Left colon (tissue), 2 donors: ENCODE measurements at regions not wholly inside any gene's neighbourhood (a gene's known extent, or its start where the extent isn't known, plus 50 kb on each side); places are given as distances from the start of the nearest gene placed in this dataset.

ENCODE experiments used
- ATAC-seq: fragments of 200-7000 bp; cut with Tn5 transposase; one replicate; pipeline ENCODE4 v1.9.1; 2020; ENCODE audit warnings: mild to moderate bottlenecking, moderate library complexity
- DNase-seq, 2 donors: peaks; one replicate each; pipeline ENCODE4 v3.0.0-alpha.2; 2020
- intact Hi-C, 2 donors: fragments of 100-400 bp; cut with DNase I in 1 of 2; cut with micrococcal nuclease in 1 of 2; formaldehyde crosslinking; loops; one replicate each; pipeline versions ENCODE4 v1.11.2 to v1.14.0; 2022; cut with DNase I, micrococcal nuclease
- donor health status: DM: no; HTN: no; CAD: no.
- donor health status: DM: yes; HTN: yes; CAD: no.

DNA sequence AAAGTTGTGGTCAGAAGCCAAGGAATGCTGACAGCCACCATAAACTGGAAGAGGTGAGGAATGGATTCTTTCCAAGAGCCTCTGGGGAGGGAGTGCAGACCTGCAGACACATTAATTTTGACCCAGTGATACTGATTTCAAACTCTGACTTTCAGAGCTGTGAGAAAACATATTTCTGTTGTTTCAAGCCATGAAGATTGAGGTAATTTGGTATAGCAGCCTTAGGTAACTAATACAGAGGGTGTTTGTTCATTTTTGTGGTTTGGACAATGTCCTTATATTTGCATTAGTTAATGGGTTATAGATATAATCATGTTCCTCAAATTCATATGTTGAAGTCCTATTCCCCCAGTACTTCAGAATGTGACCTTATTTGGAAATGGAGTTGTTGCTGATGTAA, 85.4 kb upstream of the GTSF1L start:
- intact Hi-C loops, result no loop called here
- DNase-seq, result no peak
- no peak for ATAC-seq

GRCh38 chr20:43809206-43809819, 82.5 kb upstream of the GTSF1L start:
- intact Hi-C loops, result no loop called here
- no peak for DNase-seq
- ATAC-seq, result no peak

- DNase-seq, result no peak
- ATAC-seq, result no peak
- intact Hi-C loops, result no loop called here
Observed at GRCh38 chr20:43804781-43805180, 78.0 kb upstream of the GTSF1L start.

DNA sequence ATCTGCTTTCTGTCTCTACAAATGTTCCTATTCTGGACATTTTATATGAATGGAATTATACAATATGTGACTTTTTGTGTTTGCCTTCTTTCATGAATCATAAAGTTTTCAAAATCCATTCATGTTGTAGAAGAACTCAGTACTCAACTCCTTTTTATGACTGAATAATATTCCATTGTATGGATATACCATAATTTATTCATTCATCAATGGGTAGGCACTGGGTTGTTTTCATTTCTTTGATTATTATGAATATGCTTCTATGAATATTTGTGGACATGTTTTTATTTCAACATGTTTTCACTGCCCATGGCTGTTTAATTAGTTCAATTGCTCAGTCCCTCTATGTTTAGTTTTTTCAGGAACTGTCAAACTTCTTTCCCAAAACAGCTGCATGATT, 76.5 kb upstream of the GTSF1L start:
- DNase-seq (no peak), ATAC-seq (no peak)
- intact Hi-C loops, result no loop called here

DNA sequence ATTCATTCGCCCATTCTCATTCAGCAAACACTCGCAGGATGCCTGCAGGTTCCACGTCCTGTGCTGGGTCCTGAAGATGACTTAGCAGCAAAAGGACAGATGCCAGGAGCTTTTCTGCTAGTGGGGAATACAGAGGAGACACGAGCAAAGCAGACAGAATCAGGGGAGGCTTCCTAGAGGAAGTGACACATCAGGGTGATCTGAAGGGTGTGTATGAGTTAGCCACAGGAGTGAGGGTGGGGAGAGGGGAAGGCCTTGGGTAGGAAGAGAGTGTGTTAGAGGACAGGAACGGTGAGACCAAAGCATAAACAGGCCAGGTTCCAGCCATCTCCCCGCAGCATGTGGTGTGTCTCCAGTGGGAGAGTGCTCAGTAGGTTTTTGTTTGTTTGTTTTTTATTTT, 73.4 kb upstream of the GTSF1L start:
- ATAC-seq (no peak), DNase-seq (no peak)
- intact Hi-C loops, result no loop called here

GRCh38 chr20:43799741-43800140, 72.9 kb upstream of the GTSF1L start:
- DNase-seq, result no peak
- intact Hi-C loops, result no loop called here
- no peak for ATAC-seq

- intact Hi-C loops, result no loop called here
- ATAC-seq (no peak), DNase-seq (no peak)
Observed at GRCh38 chr20:43799150-43799711, 72.4 kb upstream of the GTSF1L start.

DNA sequence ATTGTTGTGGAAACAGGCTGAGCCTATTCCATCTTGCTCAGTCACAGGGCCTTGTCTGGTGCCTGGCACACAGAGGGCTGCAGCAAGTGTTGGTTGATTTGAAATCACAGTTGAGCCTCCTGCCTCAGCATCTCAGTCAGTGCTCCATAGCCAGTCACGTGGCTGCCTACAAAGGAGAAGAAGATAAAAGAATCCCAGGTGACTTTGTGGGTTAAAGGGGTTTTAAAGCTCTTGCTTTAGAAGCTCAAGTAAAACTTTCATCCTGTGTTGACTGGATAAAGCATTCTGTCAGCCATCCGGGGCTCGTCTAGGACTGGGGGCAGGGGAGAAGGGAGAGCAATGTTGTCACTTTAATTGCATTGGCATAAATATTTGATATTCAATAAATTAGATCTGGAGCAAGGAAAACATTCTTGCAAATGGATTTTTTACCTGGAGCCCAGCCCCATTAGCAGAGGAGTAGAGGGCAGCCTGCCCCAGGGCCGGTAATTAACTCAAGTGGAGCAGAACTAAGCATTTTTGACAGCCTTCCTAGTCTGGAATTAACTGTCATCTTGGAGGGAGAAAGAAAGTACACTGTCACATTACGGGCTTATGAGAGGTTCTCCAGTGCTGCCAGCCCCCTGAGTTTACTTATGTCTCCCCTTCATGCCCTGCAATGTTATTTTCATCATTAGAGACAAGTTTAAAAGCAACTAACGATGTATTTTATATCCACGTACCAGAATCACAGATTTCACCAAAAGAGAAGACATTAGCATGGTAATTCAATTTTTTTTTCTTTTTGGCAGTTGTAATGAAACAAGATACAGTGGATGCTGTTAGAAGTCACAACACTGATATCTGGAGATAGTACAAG, 71.7 kb upstream of the GTSF1L start:
- intact Hi-C loops, result no loop called here
- no peak for ATAC-seq
- DNase-seq, result no peak

DNA sequence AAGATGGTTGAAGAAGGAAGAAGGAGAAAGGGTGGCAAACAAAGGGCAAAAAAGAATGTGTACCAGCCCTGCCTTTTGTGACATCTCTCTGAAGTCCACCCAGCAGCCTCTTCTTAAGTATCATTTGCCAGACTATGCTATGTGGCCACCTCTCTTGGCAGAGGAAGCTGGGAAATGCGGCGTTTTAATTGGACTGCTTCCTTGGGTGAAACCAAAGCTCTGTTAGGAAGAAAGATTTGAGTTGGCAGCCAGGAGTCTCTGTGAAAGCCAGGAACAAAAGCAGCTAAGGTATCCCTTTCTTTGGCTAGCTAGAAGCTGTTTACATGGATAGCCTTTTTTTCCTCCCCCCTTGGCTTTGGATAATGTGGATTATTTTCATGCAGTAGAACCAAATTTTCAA, 67.5 kb upstream of the GTSF1L start:
- intact Hi-C loops, result no loop called here
- no peak for ATAC-seq

GRCh38 chr20:43789593-43789992, 62.8 kb upstream of the GTSF1L start:
- ATAC-seq, result no peak
- intact Hi-C loops, result no loop called here
- DNase-seq, result no peak

More for the DNA sequence above, 67.5 kb upstream of the GTSF1L start:
- no peak for DNase-seq

DNA sequence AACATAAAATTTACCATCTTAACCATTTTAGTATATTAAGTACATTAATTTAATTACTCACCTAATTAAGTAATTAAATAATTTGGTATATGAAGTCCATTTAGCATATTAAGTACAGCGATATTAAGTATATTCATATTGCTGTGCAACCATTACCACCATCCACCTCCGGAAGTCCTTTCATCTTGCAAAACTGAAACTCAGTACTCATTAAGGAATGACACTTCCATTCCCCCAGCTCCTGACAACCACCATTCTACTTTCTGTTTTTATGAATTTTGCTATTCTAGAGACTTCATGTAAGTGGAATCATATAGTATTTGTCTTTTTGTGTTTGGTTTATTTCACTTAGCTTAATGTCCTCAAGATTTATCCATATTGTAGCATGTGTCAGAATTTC, 61.1 kb upstream of the GTSF1L start:
- DNase-seq, result no peak
- intact Hi-C loops, result no loop called here
- no peak for ATAC-seq

DNA sequence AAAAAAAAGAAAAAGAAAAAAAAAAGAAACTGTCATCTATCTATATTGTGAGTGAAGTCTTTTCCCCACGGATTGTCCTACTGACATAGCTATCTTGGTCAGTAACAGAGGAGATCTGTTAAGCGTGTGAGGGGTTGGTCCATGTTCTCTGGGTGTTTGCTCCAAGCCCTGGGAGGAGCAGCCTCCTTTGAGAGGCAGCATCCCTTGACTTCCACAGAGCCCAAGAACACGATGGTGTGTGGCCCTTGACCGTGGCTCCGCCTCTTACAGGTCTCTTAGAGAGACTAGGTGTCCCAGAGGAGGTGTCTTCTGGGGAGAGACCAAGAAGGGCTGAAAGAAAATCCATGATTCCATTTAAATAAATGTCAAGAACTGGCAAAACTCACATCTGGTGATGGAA, 60.1 kb upstream of the GTSF1L start:
- no peak for ATAC-seq
- intact Hi-C loops, result no loop called here
- no peak for DNase-seq

- ATAC-seq (no peak), DNase-seq (no peak)
- intact Hi-C loops, result no loop called here
Observed at GRCh38 chr20:43781215-43781614, 54.4 kb upstream of the GTSF1L start.

DNA sequence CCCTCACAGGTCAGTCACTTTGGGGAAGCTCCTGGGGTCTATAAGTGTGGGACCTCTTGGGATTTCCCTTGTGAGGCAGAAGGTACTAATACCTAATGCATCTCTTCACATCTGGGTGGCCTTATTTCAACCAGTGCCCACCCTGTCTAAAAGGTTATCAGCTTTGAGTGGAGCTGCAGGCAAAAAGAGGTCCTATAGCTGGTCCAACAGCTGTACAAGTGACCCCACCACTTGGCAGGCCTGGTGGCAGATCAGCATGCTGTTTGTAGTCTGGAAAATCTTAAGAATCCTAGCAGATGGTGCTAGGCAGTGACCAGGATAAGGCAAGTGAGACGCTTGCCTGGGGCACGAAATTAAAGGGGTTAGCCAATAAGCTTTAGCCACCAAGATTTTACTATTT, 51.6 kb upstream of the GTSF1L start:
- intact Hi-C loops, result no loop called here
- no peak for ATAC-seq
- no peak for DNase-seq

GRCh38 chr20:43776691-43777090, 49.9 kb upstream of the GTSF1L start:
- intact Hi-C loops, result no loop called here
- ATAC-seq, result no peak
- DNase-seq, result no peak
